Neural crest cell (in vitro differentiated cells): ENCODE measurements at regions not wholly inside any gene's neighbourhood (a gene's known extent, or its start where the extent isn't known, plus 50 kb on each side); places are given as distances from the start of the nearest gene placed in this dataset.

ENCODE experiments used
- DNase-seq: peaks from one replicate; pipeline ENCODE4 v3.0.0; 2021; ENCODE audit warnings: low read depth, mixed read lengths, low spot score
- H3K27ac Mint-ChIP-seq: one replicate; pipeline ENCODE4 v1.8.0; 2021; ENCODE audit warnings: mild to moderate bottlenecking, mixed read lengths; ENCODE audit not compliant: unreplicated experiment
- H3K27me3 Mint-ChIP-seq: 2 replicates; pipeline ENCODE4 v1.8.0; 2021; ENCODE audit warnings: low read depth, mild to moderate bottlenecking, mixed read lengths
- H3K36me3 Mint-ChIP-seq: 2 replicates; pipeline ENCODE4 v1.8.0; 2021; ENCODE audit warnings: low read depth, mild to moderate bottlenecking, mixed read lengths
- H3K4me1 Mint-ChIP-seq: 2 replicates; pipeline ENCODE4 v1.8.0; 2021; ENCODE audit warnings: mixed read lengths
- H3K4me3 Mint-ChIP-seq: one replicate; pipeline ENCODE4 v1.8.0; 2021; ENCODE audit warnings: mild to moderate bottlenecking, mixed read lengths
- H3K9me3 Mint-ChIP-seq: 2 replicates; pipeline ENCODE4 v1.8.0; 2021; ENCODE audit warnings: mixed read lengths
- TF ChIP-seq, protein P1 (sequence below): fragments of 200-600 bp; sonication (generic); conservative IDR thresholded peaks from 2 replicates; pipeline ENCODE4 v1.5.0; 2021; ENCODE audit warnings: antibody characterized with exemption, mild to moderate bottlenecking

DNA sequence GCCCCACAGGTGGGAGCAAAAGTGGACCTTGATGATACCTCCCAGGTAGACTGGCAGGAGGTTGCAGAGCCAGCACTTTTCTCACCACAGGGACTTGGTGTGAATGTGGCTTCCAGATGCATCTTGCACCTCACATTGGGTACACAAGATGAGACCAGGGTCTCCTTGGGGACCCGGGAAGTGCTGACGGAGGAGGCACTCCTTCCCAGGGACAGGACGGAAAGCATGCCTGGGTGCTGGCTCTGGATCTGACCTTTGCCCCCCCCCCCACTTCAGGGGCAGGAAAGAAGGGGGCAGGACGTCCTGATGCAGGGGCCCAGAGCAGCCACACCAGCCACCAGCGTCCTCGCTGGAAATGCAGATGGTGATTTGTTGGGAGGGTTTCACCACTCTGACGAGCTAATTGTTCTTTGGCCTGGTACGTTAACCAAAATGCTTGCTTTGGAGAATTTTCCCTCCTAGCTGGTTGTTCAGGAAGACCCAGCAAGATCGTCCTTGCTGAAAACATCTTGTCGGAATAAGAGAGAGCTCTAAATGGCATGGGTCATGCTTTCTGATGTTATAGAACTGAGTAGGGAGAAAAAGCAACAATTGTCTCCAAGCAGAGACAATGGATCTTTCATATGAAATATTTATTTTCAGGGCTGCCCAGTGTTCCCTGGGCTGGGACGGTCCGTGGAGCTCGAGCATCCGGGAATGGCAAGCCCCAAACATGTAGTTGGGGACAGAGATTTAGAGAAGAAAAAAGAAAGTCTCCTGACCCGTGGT, 74.4 kb upstream of the PPARA start:
- TF ChIP-seq, protein P1, sequence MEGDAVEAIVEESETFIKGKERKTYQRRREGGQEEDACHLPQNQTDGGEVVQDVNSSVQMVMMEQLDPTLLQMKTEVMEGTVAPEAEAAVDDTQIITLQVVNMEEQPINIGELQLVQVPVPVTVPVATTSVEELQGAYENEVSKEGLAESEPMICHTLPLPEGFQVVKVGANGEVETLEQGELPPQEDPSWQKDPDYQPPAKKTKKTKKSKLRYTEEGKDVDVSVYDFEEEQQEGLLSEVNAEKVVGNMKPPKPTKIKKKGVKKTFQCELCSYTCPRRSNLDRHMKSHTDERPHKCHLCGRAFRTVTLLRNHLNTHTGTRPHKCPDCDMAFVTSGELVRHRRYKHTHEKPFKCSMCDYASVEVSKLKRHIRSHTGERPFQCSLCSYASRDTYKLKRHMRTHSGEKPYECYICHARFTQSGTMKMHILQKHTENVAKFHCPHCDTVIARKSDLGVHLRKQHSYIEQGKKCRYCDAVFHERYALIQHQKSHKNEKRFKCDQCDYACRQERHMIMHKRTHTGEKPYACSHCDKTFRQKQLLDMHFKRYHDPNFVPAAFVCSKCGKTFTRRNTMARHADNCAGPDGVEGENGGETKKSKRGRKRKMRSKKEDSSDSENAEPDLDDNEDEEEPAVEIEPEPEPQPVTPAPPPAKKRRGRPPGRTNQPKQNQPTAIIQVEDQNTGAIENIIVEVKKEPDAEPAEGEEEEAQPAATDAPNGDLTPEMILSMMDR: no peak

DNA sequence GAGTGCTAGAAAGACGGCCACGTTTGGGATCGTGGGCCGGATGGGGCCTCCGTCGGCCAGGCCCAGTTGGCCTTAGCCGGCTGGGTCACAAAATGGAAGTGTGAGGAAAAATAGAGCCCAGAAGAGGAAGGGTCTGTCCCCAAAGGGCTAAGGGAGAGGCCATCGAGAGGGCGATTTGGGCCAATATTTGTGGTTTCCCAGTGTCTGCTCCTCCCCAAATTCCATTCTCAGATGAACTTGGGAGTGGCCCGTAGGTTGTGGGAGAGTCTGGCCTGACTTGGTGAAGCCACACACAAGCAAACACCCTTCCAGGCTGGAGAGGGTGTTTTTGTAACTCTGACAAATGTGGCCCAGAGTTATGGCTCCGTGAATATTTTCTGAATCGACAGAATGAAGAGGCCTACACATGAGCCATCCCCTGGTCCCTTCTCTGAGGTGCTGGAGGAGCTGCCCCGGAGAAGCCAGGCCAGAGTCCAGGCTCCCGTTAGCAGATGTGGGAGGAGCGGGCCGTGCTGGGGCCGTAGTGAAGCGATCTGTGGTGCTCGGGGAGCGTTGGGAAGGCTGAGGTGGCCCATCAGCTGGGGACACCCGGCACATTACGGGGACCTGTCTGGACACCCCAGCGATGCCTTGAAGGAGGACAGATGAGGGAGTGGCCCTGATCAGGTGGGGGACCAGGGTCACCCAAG, 73.5 kb upstream of the PPARA start:
- Mint-ChIP-seq H3K9me3 (no peaks in the 10 kb centered on the region), H3K4me3 (no peak overlapping the region), H3K36me3 (no peaks in the 10 kb centered on the region), H3K4me1 (peaks cover 3% of the 10 kb centered on the region), H3K27ac (no peak overlapping the region), H3K27me3 (peaks cover 52% of the 10 kb centered on the region)
- no peak for DNase-seq
- TF ChIP-seq, protein P1: no peak

More for the DNA sequence above, 74.4 kb upstream of the PPARA start:
- Mint-ChIP-seq H3K27ac (no peak overlapping the region), H3K4me1 (peaks cover 3% of the 10 kb centered on the region), H3K9me3 (no peaks in the 10 kb centered on the region), H3K27me3 (peaks cover 55% of the 10 kb centered on the region), H3K36me3 (no peaks in the 10 kb centered on the region), H3K4me3 (no peak overlapping the region)
- no peak for DNase-seq

DNA sequence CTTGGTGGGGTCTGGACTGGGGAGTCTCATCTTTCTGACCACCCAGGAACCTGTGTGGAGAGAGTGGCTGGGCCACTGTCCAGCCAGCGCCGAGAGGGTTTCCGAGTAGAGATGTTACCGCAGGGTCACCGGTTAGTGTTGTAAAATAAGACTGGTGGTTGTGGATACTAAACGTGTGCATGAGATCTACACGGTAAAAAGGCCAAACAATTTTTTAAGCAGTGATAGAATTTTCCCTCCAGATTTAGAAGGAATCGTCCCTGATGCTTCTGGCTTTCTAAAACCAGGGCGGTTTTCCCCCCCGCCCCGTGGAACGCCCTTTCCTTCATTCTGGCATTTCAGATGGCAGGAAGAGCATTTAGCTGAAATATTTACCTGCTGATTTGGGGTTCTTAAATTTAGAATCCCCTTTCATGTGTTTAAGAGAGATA, 72.6 kb upstream of the PPARA start:
- Mint-ChIP-seq H3K27ac (no peak overlapping the region), H3K4me3 (no peak overlapping the region), H3K27me3 (peaks cover 45% of the 10 kb centered on the region), H3K4me1 (peaks cover 3% of the 10 kb centered on the region), H3K36me3 (no peaks in the 10 kb centered on the region), H3K9me3 (no peaks in the 10 kb centered on the region)
- no peak for DNase-seq
- TF ChIP-seq, protein P1: no peak

DNA sequence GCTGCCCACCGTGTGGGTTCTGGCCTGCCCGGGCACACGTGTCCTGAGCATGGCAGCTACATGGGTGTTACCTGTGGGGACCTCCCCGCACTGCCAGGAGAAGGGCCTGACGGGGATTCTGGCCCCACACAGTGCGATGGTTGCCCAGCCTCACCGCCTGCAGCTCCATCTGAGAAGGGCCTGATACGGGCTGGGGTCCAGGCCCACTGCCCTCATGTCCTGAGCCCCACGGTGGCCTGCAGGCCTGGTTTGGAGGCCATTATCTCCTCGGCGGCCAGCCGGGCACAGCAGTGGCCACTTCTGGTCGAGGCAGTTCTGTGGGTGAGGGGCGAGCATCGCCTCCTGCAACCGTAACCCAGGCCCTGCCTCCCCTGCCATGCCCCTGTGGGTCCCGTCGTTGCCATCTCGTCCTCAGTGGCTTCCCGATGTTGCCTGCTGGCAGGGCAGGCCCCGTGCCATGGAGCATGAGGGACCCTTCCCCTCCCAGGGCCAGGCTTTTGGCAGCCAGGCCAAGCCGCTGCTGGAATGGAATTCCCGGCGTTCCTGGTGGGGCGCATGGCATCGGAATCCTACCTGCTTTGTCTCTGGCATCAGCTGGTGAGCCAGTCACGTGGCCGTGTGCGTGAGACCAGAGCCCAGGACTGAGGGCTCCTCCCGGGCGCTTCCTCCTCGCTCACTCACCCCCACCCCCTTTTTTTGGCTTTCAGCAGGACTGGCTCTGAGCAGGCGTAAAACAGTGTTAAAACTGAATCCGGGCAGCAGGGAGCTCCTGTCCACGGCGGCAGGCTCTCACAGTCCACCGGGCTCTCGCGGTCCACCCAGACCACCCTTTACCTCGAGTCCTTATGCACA, 71.9 kb upstream of the PPARA start:
- Mint-ChIP-seq H3K4me1 (peaks cover 3% of the 10 kb centered on the region), H3K9me3 (no peaks in the 10 kb centered on the region), H3K4me3 (no peak overlapping the region), H3K36me3 (no peaks in the 10 kb centered on the region), H3K27ac (no peak overlapping the region), H3K27me3 (peaks cover 37% of the 10 kb centered on the region)
- no peak for DNase-seq
- TF ChIP-seq, protein P1: no peak

DNA sequence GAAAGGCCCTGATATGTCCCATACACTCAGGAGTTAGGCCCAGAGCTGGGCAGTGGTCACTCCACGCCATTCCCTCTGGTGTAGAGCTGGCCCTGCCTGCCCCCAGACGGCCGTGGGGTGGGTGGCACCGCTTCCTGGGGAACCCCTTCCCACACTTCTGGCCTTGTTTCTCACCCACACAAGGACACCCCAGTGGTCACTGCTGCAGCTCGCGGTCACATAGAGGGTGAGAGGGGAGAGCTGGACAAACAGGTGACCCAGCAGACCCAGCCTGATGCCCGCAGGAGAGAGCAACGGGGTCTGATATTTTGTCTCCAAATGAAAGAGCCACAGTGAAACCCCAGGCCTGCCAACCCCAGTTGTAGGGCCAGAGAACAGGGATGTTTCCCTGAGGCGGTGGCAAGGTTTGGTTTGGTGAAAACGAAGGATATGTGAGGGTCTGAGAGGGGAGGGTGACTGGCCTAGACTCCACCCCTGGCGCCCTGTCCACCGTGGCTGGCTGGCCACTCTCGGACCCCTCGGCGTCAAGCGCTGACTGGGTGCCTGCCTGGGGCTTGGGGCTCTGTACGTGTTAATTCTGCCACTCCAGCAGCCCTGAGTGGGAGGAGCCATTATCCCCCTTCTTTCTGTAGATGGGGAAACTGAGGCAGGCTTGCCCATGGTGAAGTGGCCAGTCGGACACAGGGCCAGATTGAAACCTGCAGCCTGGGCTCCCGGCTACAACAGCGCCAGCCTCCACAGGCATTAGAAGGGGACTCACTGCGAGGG, 71.0 kb upstream of the PPARA start:
- H3K9me3 Mint-ChIP-seq: no peaks in the 10 kb centered on the region
- DNase-seq: no peak
- H3K27me3 Mint-ChIP-seq: peaks cover 29% of the 10 kb centered on the region
- peaks cover 3% of the 10 kb centered on the region for H3K4me1 Mint-ChIP-seq
- no peaks in the 10 kb centered on the region for H3K36me3 Mint-ChIP-seq
- no peak overlapping the region for H3K27ac Mint-ChIP-seq
- TF ChIP-seq, protein P1: no peak
- no peak overlapping the region for H3K4me3 Mint-ChIP-seq
